ENCODE measurements at regions not wholly inside any gene's neighbourhood (a gene's known extent, or its start where the extent isn't known, plus 50 kb on each side); places are given as distances from the start of the nearest gene placed in this dataset.

DNA sequence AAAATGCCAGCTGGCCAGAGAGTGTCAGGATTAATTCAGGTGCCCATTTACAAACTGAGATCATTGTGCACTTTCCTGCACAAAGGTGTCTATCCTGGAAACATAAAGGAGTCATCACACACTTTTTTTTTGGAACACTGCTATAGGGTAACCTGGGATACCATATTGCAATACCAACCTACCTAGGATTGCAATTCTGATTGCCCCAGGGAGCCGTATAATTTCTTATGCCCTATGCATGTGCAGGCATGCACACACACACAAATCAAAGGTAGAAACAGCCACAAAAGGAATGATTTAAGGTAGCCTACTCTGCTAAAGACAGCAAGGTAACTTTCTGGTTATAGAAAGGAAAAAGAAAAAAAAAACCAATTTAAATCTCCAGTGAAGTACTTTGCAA, 285.3 kb upstream of the KITLG start:
- TF ChIP-seq, protein P1, sequence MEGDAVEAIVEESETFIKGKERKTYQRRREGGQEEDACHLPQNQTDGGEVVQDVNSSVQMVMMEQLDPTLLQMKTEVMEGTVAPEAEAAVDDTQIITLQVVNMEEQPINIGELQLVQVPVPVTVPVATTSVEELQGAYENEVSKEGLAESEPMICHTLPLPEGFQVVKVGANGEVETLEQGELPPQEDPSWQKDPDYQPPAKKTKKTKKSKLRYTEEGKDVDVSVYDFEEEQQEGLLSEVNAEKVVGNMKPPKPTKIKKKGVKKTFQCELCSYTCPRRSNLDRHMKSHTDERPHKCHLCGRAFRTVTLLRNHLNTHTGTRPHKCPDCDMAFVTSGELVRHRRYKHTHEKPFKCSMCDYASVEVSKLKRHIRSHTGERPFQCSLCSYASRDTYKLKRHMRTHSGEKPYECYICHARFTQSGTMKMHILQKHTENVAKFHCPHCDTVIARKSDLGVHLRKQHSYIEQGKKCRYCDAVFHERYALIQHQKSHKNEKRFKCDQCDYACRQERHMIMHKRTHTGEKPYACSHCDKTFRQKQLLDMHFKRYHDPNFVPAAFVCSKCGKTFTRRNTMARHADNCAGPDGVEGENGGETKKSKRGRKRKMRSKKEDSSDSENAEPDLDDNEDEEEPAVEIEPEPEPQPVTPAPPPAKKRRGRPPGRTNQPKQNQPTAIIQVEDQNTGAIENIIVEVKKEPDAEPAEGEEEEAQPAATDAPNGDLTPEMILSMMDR (IDR thresholded peaks at IDR 0.05) = no peak
- TF ChIP-seq EZH2phosphoT487 (IDR thresholded peaks at IDR 0.05) = no peak
- no peak for TF ChIP-seq EZH2 (IDR thresholded peaks at IDR 0.05)
